ENCODE measurements at regions not wholly inside any gene's neighbourhood (a gene's known extent, or its start where the extent isn't known, plus 50 kb on each side); places are given as distances from the start of the nearest gene placed in this dataset.

DNA sequence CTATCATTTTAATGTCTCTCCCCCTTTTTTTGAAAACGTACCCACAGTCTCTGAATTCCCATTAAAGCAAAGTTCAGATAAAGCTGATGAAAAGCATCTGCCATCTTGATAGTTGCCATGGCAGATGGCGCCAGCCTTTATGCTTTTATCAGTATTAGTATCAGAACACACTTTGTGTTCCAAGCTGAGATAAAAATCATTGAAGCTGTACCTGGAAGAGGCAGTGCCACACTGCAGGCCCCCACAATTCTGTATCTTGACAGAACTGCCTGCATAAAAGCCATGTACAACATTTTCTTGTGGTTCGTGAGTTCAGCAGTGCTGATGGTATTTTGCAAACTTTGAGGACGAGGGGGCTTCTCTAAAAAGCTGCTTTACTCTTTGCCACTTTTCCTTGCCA lies 311.7 kb downstream of the SATB1 start:
- FAIRE-seq (no peak), DNase-seq (ENCODE audit: insufficient read length) (no peak)
- TF ChIP-seq POLR2A (IDR thresholded peaks at IDR 0.05; ENCODE audit: low read depth, low read length) (no peak), TAF1 (IDR thresholded peaks at IDR 0.05; ENCODE audit: borderline replicate concordance, low read depth, low read length) (no peak), POLR2AphosphoS5 (IDR thresholded peaks at IDR 0.05; ENCODE audit: low read depth, low read length) (no peak)

DNA sequence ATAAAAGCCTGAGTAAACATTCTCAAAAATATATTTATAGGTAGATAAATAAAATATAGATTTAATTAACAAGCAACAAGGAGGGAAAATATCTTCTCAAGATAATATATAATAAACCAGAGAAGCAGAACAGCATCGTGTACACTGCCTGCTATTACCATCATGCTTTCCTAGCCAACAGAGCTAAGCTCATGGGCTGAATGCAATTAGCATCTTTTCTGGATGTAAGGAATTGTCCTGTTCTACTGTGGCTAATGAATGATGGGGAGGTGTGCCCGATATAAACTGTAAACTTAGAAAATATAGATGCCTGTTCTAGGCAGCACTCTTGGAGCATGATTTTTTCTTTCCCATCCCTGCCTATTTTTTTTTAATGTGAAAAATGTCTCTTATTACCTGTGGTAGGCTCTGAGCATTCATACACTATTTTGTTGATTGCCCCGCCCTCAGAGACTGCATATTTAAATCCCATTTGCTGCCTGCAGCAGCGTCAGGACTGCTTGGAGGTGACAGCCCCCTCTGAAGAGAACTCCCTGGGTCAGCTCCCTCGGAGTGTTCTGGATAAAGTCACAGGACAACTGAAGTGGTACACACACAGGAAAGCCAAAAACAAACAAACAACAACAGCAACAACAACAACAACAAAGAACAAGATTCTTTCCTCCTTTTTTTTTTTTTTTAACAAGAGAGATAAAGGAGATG lies 312.3 kb downstream of the SATB1 start:
- DNase-seq (ENCODE audit: insufficient read length) (no peak), FAIRE-seq (no peak)
- TF ChIP-seq TAF1 (IDR thresholded peaks at IDR 0.05; ENCODE audit: borderline replicate concordance, low read depth, low read length), result no peak
- no peak for TF ChIP-seq POLR2AphosphoS5 (IDR thresholded peaks at IDR 0.05; ENCODE audit: low read depth, low read length)
- no peak for TF ChIP-seq POLR2A (IDR thresholded peaks at IDR 0.05; ENCODE audit: low read depth, low read length)

DNA sequence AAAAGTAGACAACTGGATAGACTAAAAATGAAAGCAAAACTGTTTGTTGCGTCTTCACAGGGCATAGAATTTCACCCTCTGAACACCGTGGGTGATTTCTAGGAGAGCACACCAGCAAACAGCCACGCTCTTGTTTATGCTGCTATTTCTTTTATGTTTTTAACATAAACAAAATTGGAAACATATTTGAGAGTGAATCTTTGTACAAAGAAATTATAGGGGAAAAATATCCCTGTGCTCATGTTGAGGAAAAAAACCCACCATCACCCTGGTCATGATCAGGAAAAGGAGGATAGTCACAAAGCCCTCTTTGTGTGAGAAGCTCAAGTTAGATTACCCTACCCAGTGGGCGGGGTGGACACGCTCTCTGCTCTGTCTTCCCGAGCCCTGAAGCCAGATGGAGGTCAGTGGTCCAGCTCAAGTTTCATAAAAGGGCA lies 313.3 kb downstream of the SATB1 start:
- DNase-seq (ENCODE audit: insufficient read length) (no peak), FAIRE-seq (no peak)
- no peak for TF ChIP-seq TAF1 (IDR thresholded peaks at IDR 0.05; ENCODE audit: borderline replicate concordance, low read depth, low read length)
- no peak for TF ChIP-seq POLR2AphosphoS5 (IDR thresholded peaks at IDR 0.05; ENCODE audit: low read depth, low read length)
- no peak for TF ChIP-seq POLR2A (IDR thresholded peaks at IDR 0.05; ENCODE audit: low read depth, low read length)

DNA sequence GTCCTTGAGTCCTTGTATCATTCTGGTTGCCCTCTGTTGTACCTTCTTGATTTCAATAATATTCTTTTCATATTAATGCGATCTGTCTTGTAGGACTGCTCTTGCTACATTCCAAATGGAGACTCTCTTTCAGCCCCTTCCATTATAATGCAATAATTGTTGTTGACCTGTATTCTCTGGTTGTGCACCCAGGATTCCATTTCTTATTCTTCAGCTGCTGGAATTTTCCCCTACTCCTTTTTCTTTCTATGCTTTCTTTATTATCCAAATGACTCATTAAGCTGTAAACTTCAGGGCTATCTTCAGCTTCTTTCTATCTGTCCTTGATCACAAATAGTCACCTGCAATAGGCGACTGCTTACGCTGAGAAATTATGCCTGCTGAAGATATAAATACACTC lies 321.5 kb downstream of the SATB1 start:
- FAIRE-seq (no peak), DNase-seq (ENCODE audit: insufficient read length) (no peak)
- TF ChIP-seq POLR2AphosphoS5 (IDR thresholded peaks at IDR 0.05; ENCODE audit: low read depth, low read length), result no peak
- no peak for TF ChIP-seq POLR2A (IDR thresholded peaks at IDR 0.05; ENCODE audit: low read depth, low read length)
- no peak for TF ChIP-seq TAF1 (IDR thresholded peaks at IDR 0.05; ENCODE audit: borderline replicate concordance, low read depth, low read length)

DNA sequence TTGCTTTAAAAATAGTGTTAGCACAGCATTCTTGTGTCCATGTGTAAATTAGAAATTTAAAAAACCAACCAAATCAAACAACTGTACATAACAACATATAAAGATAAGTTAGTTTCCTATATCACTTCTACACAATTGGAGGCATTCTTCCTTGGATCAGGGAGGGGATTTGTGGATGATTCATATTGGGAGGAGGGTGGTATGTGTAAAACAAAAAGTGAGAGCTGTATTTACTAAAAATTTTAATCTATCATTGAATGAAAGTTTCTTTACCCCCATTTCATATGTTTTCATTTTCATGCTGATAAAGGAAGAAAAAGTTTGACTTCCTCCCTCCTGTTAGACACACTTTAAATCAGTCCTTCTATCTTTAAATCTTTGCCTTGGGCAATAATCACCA lies 325.0 kb downstream of the SATB1 start:
- no peak for FAIRE-seq
- DNase-seq (ENCODE audit: insufficient read length), result no peak
- no peak for TF ChIP-seq POLR2A (IDR thresholded peaks at IDR 0.05; ENCODE audit: low read depth, low read length)
- TF ChIP-seq TAF1 (IDR thresholded peaks at IDR 0.05; ENCODE audit: borderline replicate concordance, low read depth, low read length), result no peak
- no peak for TF ChIP-seq POLR2AphosphoS5 (IDR thresholded peaks at IDR 0.05; ENCODE audit: low read depth, low read length)

DNA sequence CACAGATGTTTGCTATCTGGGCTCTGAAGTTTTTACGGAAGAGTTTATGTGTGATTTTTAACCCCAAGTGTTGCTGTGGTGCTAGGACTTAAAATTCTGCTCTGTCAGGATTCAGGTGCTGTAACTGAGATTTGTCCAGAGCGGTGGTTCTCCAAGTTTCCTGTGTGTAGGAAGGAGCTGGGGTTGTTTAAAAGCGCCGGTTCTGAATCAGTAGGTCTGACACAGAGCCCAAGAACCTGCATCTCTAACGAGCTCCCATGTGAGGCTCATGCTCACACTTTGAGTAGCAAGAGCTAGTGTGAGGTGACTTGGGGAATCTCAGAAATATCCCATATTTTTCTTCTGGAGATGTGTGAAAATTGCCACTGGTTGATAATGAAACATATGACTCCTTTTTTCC lies 325.5 kb downstream of the SATB1 start:
- DNase-seq (ENCODE audit: insufficient read length) (no peak), FAIRE-seq (no peak)
- no peak for TF ChIP-seq POLR2A (IDR thresholded peaks at IDR 0.05; ENCODE audit: low read depth, low read length)
- TF ChIP-seq TAF1 (IDR thresholded peaks at IDR 0.05; ENCODE audit: borderline replicate concordance, low read depth, low read length), result no peak
- TF ChIP-seq POLR2AphosphoS5 (IDR thresholded peaks at IDR 0.05; ENCODE audit: low read depth, low read length), result no peak

DNA sequence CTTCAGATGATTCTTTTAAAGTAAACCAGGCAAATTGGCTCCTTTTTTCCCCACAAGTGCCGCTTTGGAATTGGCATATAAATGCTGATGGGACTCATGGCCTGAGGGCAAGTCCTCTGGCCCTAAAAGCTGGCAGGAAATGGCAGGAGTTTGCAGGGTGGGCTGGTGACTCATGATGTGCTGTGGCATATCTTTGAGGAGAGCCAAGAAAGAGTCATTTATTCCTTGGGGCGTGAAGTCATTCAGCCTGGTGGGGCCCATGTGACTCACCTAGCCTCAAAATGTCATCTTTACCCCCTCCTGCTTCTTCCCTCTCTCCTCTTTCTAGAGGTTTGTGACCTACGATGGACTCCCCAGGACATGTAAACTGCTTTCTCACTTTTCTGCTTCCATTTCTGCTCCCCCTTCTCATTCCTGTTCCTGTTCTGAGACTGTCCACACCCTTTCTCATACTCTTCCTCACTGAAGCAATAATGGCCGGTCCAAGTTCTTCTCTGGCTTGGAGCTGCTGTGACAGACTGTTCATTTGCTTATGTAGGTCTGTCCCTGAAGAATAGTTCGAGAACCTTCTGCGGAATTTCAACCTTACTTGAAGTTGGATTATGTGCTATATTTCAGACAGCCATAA lies 326.1 kb downstream of the SATB1 start:
- no peak for DNase-seq (ENCODE audit: insufficient read length)
- TF ChIP-seq TAF1 (IDR thresholded peaks at IDR 0.05; ENCODE audit: borderline replicate concordance, low read depth, low read length) (no peak), POLR2A (IDR thresholded peaks at IDR 0.05; ENCODE audit: low read depth, low read length) (no peak), POLR2AphosphoS5 (IDR thresholded peaks at IDR 0.05; ENCODE audit: low read depth, low read length) (no peak)
- FAIRE-seq, result no peak

DNA sequence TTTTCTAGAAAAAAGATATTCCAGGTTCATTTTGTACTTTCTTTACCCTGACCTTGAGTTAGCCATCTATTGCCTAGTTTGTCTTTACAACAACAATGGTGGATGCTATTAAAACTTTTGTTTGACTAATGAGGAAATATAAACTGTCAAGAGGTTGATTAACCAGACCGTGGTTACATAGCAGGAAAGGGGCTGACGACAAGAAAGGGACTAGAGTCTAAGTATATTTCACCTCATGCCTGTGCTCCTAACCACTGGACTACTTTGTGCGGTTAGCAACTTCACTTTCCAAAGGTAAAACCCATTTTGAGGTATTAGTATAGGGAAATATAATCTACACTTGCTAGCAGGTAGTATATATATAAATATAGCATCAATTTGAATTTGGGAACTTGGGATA lies 327.1 kb downstream of the SATB1 start:
- TF ChIP-seq POLR2AphosphoS5 (IDR thresholded peaks at IDR 0.05; ENCODE audit: low read depth, low read length), result no peak
- TF ChIP-seq POLR2A (IDR thresholded peaks at IDR 0.05; ENCODE audit: low read depth, low read length), result no peak
- TF ChIP-seq TAF1 (IDR thresholded peaks at IDR 0.05; ENCODE audit: borderline replicate concordance, low read depth, low read length), result no peak
- no peak for FAIRE-seq
- no peak for DNase-seq (ENCODE audit: insufficient read length)

DNA sequence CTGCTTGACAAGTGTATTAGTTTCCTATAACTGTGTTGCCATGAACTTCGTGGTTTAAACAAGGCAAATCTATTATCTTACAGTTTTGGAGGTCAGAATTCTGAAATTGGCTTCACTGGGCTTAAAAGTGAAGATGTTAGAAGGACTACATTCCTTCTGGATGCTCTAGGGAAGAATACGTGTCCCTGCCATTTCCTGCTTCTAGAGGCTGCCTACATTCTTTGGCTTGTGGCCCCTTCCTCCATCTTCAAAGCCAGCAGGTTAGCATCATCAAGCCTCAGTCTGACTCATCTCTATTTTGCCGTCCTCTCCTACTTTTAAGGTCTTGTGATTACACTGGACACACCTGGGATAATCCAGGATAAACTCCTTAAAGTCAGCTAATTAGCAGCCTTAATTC lies 327.7 kb downstream of the SATB1 start:
- TF ChIP-seq POLR2AphosphoS5 (IDR thresholded peaks at IDR 0.05; ENCODE audit: low read depth, low read length) (no peak), POLR2A (IDR thresholded peaks at IDR 0.05; ENCODE audit: low read depth, low read length) (no peak), TAF1 (IDR thresholded peaks at IDR 0.05; ENCODE audit: borderline replicate concordance, low read depth, low read length) (no peak)
- DNase-seq (ENCODE audit: insufficient read length) (no peak), FAIRE-seq (no peak)

DNA sequence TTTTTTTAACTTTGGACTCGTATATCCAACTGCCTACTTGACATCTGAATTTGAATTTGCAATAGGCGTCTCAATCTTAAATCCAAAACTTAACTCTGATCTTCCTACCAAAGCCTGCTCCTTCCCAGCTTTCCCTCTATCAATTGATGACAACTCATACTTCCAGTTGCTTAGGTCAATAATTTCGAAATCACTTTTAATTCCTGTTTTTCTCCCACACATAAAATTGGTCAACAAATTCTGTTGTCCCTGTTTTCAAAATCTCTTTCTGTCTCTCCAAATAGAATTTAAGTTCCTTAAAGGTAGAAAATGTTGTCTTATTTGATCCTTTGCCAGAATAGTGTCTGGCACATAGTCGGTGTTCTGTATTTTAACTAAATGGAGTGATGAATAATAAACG lies 332.4 kb downstream of the SATB1 start:
- TF ChIP-seq POLR2AphosphoS5 (IDR thresholded peaks at IDR 0.05; ENCODE audit: low read depth, low read length), result no peak
- TF ChIP-seq POLR2A (IDR thresholded peaks at IDR 0.05; ENCODE audit: low read depth, low read length), result no peak
- TF ChIP-seq TAF1 (IDR thresholded peaks at IDR 0.05; ENCODE audit: borderline replicate concordance, low read depth, low read length), result no peak
- FAIRE-seq (no peak), DNase-seq (ENCODE audit: insufficient read length) (no peak)

DNA sequence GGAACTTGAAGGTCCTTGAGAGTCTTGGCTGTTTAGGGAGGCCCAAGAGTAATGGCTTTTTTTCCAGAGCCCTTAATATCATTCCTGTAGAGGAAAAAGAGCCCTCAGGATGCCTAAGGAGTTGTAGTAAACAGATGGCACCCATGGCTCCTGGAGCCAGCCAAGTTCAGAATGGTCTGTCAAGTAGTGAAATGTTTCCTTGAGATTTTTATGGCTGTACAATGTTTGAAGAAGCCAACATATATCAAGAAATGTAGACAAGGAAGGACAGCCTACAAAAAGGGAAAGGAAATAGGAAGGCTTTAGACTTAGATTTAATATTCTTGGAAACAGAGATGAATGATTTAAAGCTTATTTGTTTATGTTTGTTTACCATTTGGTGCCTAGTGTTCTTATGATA lies 334.8 kb downstream of the SATB1 start:
- FAIRE-seq (no peak), DNase-seq (ENCODE audit: insufficient read length) (no peak)
- no peak for TF ChIP-seq POLR2A (IDR thresholded peaks at IDR 0.05; ENCODE audit: low read depth, low read length)
- no peak for TF ChIP-seq POLR2AphosphoS5 (IDR thresholded peaks at IDR 0.05; ENCODE audit: low read depth, low read length)
- TF ChIP-seq TAF1 (IDR thresholded peaks at IDR 0.05; ENCODE audit: borderline replicate concordance, low read depth, low read length), result no peak

DNA sequence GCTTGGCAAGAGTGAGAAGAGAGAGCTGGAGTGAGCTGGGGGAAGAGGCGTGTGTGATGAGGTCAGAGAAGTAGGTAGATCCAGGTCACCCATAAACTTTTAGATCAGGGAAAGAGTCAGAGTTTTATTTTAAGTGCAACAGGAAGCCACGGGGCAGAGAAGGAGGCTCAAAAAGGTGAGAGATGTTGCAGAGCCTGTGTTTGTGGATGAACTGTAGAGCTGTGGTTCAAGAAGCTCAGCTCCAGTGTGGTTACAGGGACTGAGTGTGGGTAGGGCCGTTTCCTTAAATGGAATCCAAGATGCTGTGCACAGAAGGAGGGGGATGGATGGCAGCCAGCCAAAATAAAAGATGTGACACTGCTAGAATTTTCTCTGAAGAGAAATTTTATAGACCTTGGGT lies 337.2 kb downstream of the SATB1 start:
- TF ChIP-seq TAF1 (IDR thresholded peaks at IDR 0.05; ENCODE audit: borderline replicate concordance, low read depth, low read length) (no peak), POLR2A (IDR thresholded peaks at IDR 0.05; ENCODE audit: low read depth, low read length) (no peak), POLR2AphosphoS5 (IDR thresholded peaks at IDR 0.05; ENCODE audit: low read depth, low read length) (no peak)
- no peak for FAIRE-seq
- DNase-seq (ENCODE audit: insufficient read length), result no peak

Data from GM12892 (cell line).